Prostate gland (tissue), 2 donors: ENCODE measurements at regions not wholly inside any gene's neighbourhood (a gene's known extent, or its start where the extent isn't known, plus 50 kb on each side); places are given as distances from the start of the nearest gene placed in this dataset.

ENCODE experiments used
- POLR2A ChIP-seq: fragments of 450-650 bp; IDR thresholded peaks from one replicate; pipeline ENCODE4 v1.6.1; 2016; ENCODE audit warnings: antibody characterized with exemption, mild to moderate bottlenecking
- POLR2AphosphoS5 ChIP-seq: sonication (generic); formaldehyde crosslinking; IDR thresholded peaks from one replicate; pipeline ENCODE4 v1.6.1; 2017; ENCODE audit warnings: antibody characterized with exemption
- TF ChIP-seq, protein P1 (sequence below), 4 experiments: fragments of 200-600 bp in 2 of 4; fragments of 450-650 bp in 2 of 4; sonication (generic) in 2 of 4; IDR thresholded peaks; 1 replicate in 3 of 4; 2 replicates in 1 of 4; pipeline ENCODE4 v1.5.1; 2016 to 2019; ENCODE audit warnings: antibody characterized with exemption in 4 of 4, mild to moderate bottlenecking in 2 of 4, moderate library complexity in 2 of 4

DNA sequence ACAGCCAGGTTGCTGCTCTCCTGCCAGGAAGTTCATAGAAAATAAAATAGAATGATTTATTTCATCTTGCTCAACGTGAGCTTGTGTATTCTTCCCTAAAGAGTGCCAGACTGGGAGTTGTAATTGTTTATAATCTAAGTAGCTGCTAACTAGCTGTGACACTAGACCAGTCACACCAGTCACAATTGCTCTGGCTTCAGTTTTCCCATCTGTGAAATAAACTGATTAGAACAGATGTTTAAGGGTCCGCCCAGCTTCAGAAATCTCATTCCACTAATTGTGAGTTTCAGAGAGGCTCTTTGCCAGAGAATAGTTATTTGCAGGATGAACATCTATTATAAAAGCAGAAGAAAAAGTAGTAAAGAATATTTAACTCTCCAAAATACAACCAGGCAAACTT is 55.6 kb upstream of the ZDHHC17 start:
- TF ChIP-seq, protein P1, sequence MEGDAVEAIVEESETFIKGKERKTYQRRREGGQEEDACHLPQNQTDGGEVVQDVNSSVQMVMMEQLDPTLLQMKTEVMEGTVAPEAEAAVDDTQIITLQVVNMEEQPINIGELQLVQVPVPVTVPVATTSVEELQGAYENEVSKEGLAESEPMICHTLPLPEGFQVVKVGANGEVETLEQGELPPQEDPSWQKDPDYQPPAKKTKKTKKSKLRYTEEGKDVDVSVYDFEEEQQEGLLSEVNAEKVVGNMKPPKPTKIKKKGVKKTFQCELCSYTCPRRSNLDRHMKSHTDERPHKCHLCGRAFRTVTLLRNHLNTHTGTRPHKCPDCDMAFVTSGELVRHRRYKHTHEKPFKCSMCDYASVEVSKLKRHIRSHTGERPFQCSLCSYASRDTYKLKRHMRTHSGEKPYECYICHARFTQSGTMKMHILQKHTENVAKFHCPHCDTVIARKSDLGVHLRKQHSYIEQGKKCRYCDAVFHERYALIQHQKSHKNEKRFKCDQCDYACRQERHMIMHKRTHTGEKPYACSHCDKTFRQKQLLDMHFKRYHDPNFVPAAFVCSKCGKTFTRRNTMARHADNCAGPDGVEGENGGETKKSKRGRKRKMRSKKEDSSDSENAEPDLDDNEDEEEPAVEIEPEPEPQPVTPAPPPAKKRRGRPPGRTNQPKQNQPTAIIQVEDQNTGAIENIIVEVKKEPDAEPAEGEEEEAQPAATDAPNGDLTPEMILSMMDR (IDR thresholded peaks at IDR 0.05) = no peak
- TF ChIP-seq POLR2A = no peak
- no peak for TF ChIP-seq POLR2AphosphoS5
